ENCODE measurements at regions not wholly inside any gene's neighbourhood (a gene's known extent, or its start where the extent isn't known, plus 50 kb on each side); places are given as distances from the start of the nearest gene placed in this dataset.
"Not testable (repeated sequence)": the region's sequence is repeated elsewhere in the genome, so short reads cannot be mapped to it uniquely, and the experiment has no call there.

- no peak for TF ChIP-seq CTCF (IDR thresholded peaks at IDR 0.05; ENCODE audit: low read depth, low read length, missing control alignments)
- DNase-seq (ENCODE audit: extremely low read depth, low read depth): no peak
- no peak overlapping the region for H3K4me3 ChIP-seq (replicated peaks; ENCODE audit: low read depth, low read length)
These were observed 230.7 kb downstream of the TOX3 start for GRCh38 chr16:52316241-52316640.

GRCh38 chr16:52312716-52313115, 234.2 kb downstream of the TOX3 start:
- no peak for DNase-seq (ENCODE audit: extremely low read depth, low read depth)
- no peak overlapping the region for H3K4me3 ChIP-seq (replicated peaks; ENCODE audit: low read depth, low read length)
- TF ChIP-seq CTCF (IDR thresholded peaks at IDR 0.05; ENCODE audit: low read depth, low read length, missing control alignments): no peak

- no peak overlapping the region for H3K4me3 ChIP-seq (replicated peaks; ENCODE audit: low read depth, low read length)
- DNase-seq (ENCODE audit: extremely low read depth, low read depth): no peak
- TF ChIP-seq CTCF (IDR thresholded peaks at IDR 0.05; ENCODE audit: low read depth, low read length, missing control alignments): no peak
These were observed 237.2 kb downstream of the TOX3 start for GRCh38 chr16:52309446-52310416.

- DNase-seq (ENCODE audit: extremely low read depth, low read depth): no peak
- H3K4me3 ChIP-seq (replicated peaks; ENCODE audit: low read depth, low read length): no peak overlapping the region
- TF ChIP-seq CTCF (IDR thresholded peaks at IDR 0.05; ENCODE audit: low read depth, low read length, missing control alignments): no peak
These were observed 238.9 kb downstream of the TOX3 start for GRCh38 chr16:52308051-52308450.

- TF ChIP-seq CTCF (IDR thresholded peaks at IDR 0.05; ENCODE audit: low read depth, low read length, missing control alignments): no peak
- H3K4me3 ChIP-seq (replicated peaks; ENCODE audit: low read depth, low read length): no peak overlapping the region
These were observed 245.9 kb downstream of the TOX3 start for GRCh38 chr16:52301026-52301425.

GRCh38 chr16:52298769-52299168, 248.2 kb downstream of the TOX3 start:
- H3K4me3 ChIP-seq (replicated peaks; ENCODE audit: low read depth, low read length): no peak overlapping the region
- DNase-seq (ENCODE audit: extremely low read depth, low read depth): no peak
- no peak for TF ChIP-seq CTCF (IDR thresholded peaks at IDR 0.05; ENCODE audit: low read depth, low read length, missing control alignments)

More at GRCh38 chr16:52301026-52301425, 245.9 kb downstream of the TOX3 start:
- DNase-seq (ENCODE audit: extremely low read depth, low read depth): no peak

- DNase-seq (ENCODE audit: extremely low read depth, low read depth): not testable (repeated sequence)
These were observed 250.1 kb downstream of the TOX3 start for GRCh38 chr16:52296706-52297315.

More at GRCh38 chr16:52296706-52297315, 250.1 kb downstream of the TOX3 start:
- H3K4me3 ChIP-seq (replicated peaks; ENCODE audit: low read depth, low read length): not testable (repeated sequence)

Data from HFF-Myc (cell line).